ENCODE measurements at regions not wholly inside any gene's neighbourhood (a gene's known extent, or its start where the extent isn't known, plus 50 kb on each side); places are given as distances from the start of the nearest gene placed in this dataset.

DNA sequence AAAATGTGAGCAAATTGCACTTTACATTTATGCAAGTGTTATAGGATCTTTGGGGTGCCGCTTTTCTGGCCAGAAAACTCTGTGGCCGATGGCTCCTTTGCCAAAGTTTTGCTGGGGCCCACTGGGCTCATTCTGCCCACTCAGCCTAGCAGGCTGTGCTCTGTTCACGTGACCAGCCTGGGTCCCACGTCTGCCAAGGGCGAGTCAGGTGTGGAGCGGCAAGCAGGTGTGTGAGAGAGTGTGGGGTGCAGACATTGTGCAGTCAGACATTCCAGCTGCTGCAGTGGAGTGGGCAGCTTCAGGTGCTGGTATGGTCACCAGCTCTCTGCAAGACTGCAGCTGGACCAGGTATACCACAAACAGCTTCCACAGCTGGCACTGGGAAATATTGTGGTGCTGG is 2305.7 kb downstream of the PCDH9 start:
- Histone ChIP-seq H3K4me2 (ENCODE audit: low read depth, low read length, poor library complexity, severe bottlenecking) (no peak overlapping the region), H3K9ac (ENCODE audit: low read depth, low read length, poor library complexity, severe bottlenecking) (no peak overlapping the region), H3K9me2 (replicated peaks; ENCODE audit: low read depth, low read length) (no peaks in the 10 kb centered on the region), H3K9me3 (ENCODE audit: insufficient read depth, low read depth, low read length) (no peaks in the 10 kb centered on the region), H3K4me3 (ENCODE audit: low read length, poor library complexity, severe bottlenecking) (no peak overlapping the region), H3F3A (ENCODE audit: low read depth) (no peaks in the 10 kb centered on the region), H3K79me2 (ENCODE audit: insufficient read depth, low read length) (no peaks in the 10 kb centered on the region), H4K20me1 (ENCODE audit: insufficient read depth, low read length, poor library complexity, severe bottlenecking) (no peaks in the 10 kb centered on the region), H2AFZ (ENCODE audit: low read length) (no peak overlapping the region), H3K27me3 (ENCODE audit: insufficient read depth, low read length, poor library complexity, severe bottlenecking) (no peaks in the 10 kb centered on the region), H3K4me1 (ENCODE audit: insufficient read depth, low read length, poor library complexity, severe bottlenecking) (no peaks in the 10 kb centered on the region), H3K36me3 (ENCODE audit: insufficient read depth, low read length) (no peaks in the 10 kb centered on the region)
- TF ChIP-seq EZH2phosphoT487 (IDR thresholded peaks at IDR 0.05; ENCODE audit: borderline replicate concordance) = no peak
- TF ChIP-seq, protein P1, sequence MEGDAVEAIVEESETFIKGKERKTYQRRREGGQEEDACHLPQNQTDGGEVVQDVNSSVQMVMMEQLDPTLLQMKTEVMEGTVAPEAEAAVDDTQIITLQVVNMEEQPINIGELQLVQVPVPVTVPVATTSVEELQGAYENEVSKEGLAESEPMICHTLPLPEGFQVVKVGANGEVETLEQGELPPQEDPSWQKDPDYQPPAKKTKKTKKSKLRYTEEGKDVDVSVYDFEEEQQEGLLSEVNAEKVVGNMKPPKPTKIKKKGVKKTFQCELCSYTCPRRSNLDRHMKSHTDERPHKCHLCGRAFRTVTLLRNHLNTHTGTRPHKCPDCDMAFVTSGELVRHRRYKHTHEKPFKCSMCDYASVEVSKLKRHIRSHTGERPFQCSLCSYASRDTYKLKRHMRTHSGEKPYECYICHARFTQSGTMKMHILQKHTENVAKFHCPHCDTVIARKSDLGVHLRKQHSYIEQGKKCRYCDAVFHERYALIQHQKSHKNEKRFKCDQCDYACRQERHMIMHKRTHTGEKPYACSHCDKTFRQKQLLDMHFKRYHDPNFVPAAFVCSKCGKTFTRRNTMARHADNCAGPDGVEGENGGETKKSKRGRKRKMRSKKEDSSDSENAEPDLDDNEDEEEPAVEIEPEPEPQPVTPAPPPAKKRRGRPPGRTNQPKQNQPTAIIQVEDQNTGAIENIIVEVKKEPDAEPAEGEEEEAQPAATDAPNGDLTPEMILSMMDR (conservative IDR thresholded peaks at IDR 0.05; ENCODE audit: low read length) = no peak

DNA sequence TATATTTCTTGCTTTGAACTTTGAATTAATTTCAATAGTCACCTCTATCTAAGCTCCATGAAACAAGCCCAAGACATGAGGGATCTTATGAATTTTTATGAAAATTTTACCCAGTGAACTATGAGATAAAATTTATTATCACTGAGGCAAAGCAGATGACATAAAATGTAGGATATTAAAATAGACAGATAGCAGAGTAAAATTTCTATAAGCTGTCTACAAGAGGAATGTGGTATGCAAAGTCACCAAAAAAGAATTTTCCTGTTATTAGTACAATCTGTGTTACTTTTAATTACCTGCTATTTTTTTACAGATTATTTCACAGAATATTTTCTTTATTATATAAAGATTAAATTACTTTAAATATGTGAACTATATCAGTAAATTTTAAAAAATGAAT is 2312.6 kb downstream of the PCDH9 start:
- no peaks in the 10 kb centered on the region for H3F3A ChIP-seq (ENCODE audit: low read depth)
- H3K79me2 ChIP-seq (ENCODE audit: insufficient read depth, low read length) = no peaks in the 10 kb centered on the region
- no peak overlapping the region for H3K9ac ChIP-seq (ENCODE audit: low read depth, low read length, poor library complexity, severe bottlenecking)
- H3K36me3 ChIP-seq (ENCODE audit: insufficient read depth, low read length) = no peaks in the 10 kb centered on the region
- H4K20me1 ChIP-seq (ENCODE audit: insufficient read depth, low read length, poor library complexity, severe bottlenecking) = no peaks in the 10 kb centered on the region
- H2AFZ ChIP-seq (ENCODE audit: low read length) = no peak overlapping the region
- H3K4me3 ChIP-seq (ENCODE audit: low read length, poor library complexity, severe bottlenecking) = no peak overlapping the region
- no peak overlapping the region for H3K4me2 ChIP-seq (ENCODE audit: low read depth, low read length, poor library complexity, severe bottlenecking)
- H3K9me3 ChIP-seq (ENCODE audit: insufficient read depth, low read depth, low read length) = no peaks in the 10 kb centered on the region
- no peaks in the 10 kb centered on the region for H3K4me1 ChIP-seq (ENCODE audit: insufficient read depth, low read length, poor library complexity, severe bottlenecking)
- H3K9me2 ChIP-seq (replicated peaks; ENCODE audit: low read depth, low read length) = no peaks in the 10 kb centered on the region
- TF ChIP-seq, protein P1 (conservative IDR thresholded peaks at IDR 0.05; ENCODE audit: low read length) = no peak
- no peak for TF ChIP-seq EZH2phosphoT487 (IDR thresholded peaks at IDR 0.05; ENCODE audit: borderline replicate concordance)
- no peaks in the 10 kb centered on the region for H3K27me3 ChIP-seq (ENCODE audit: insufficient read depth, low read length, poor library complexity, severe bottlenecking)

DNA sequence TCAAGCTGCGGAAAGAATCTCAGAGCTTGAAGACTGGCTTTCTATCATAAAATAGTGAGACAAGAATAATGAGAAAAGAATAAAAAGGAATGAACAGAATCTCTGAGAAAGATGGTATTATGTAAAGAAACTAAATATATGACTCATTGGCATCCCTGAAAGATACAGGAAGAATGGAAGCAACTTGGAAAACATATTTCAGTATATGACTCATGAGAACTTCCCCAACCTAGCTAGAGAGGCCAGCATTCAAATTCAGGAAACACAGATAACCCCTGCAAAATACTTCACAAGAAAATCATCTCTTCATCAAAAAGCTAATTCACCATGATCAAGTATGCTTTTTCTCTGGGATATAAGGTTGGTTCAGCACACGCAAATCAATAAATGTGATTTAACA is 2318.0 kb downstream of the PCDH9 start:
- TF ChIP-seq, protein P1 (conservative IDR thresholded peaks at IDR 0.05; ENCODE audit: low read length) = no peak
- no peak for TF ChIP-seq EZH2phosphoT487 (IDR thresholded peaks at IDR 0.05; ENCODE audit: borderline replicate concordance)
- Histone ChIP-seq H3K4me1 (ENCODE audit: insufficient read depth, low read length, poor library complexity, severe bottlenecking) (no peaks in the 10 kb centered on the region), H3K27me3 (ENCODE audit: insufficient read depth, low read length, poor library complexity, severe bottlenecking) (no peaks in the 10 kb centered on the region), H2AFZ (ENCODE audit: low read length) (no peak overlapping the region), H3K9me2 (replicated peaks; ENCODE audit: low read depth, low read length) (no peaks in the 10 kb centered on the region), H3K9ac (ENCODE audit: low read depth, low read length, poor library complexity, severe bottlenecking) (no peak overlapping the region), H3K36me3 (ENCODE audit: insufficient read depth, low read length) (no peaks in the 10 kb centered on the region), H3K79me2 (ENCODE audit: insufficient read depth, low read length) (no peaks in the 10 kb centered on the region), H3K9me3 (ENCODE audit: insufficient read depth, low read depth, low read length) (no peaks in the 10 kb centered on the region), H3K4me2 (ENCODE audit: low read depth, low read length, poor library complexity, severe bottlenecking) (no peak overlapping the region), H3F3A (ENCODE audit: low read depth) (no peaks in the 10 kb centered on the region), H4K20me1 (ENCODE audit: insufficient read depth, low read length, poor library complexity, severe bottlenecking) (no peaks in the 10 kb centered on the region), H3K4me3 (ENCODE audit: low read length, poor library complexity, severe bottlenecking) (no peak overlapping the region)

Data from Loucy (cell line).